Naive thymus-derived CD4-positive, alpha-beta T cell (primary cell): ENCODE measurements at regions not wholly inside any gene's neighbourhood (a gene's known extent, or its start where the extent isn't known, plus 50 kb on each side); places are given as distances from the start of the nearest gene placed in this dataset.
"Not testable (repeated sequence)": the region's sequence is repeated elsewhere in the genome, so short reads cannot be mapped to it uniquely, and the experiment has no call there.

ENCODE experiments used
- ATAC-seq: fragments of 150-1000 bp; cut with Tn5 transposase; 2 replicates; pipeline ENCODE4 v1.10.0; 2021; ENCODE audit warnings: mild to moderate bottlenecking, moderate library complexity
- CTCF ChIA-PET: fragments of 350-600 bp; sonication (Branson Sonifier 250); formaldehyde crosslinking; loops from one replicate; lab custom pipeline; 2021; ENCODE audit warnings: antibody characterized with exemption; lab: Charles Lee
- POLR2A ChIA-PET: fragments of 350-600 bp; sonication (Branson Sonifier 250); formaldehyde crosslinking; loops from one replicate; lab custom pipeline; 2021; ENCODE audit warnings: antibody characterized with exemption, inconsistent platforms; lab: Charles Lee
- DNase-seq, 9 donors: peaks; one replicate each; pipeline versions ENCODE4 v3.0.0 to v3.0.0-alpha.2; 2020 to 2022; ENCODE audit warnings: mixed read lengths in 1 of 9
- H3K27ac ChIP-seq: one replicate; pipeline ENCODE4 v1.7.0; 2013; ENCODE audit warnings: mild to moderate bottlenecking, low read depth, low read length, moderate library complexity
- H3K27me3 ChIP-seq, 2 donors: one replicate each; pipeline ENCODE4 v1.7.0; 2013; ENCODE audit warnings: low read length in 2 of 2, mild to moderate bottlenecking in 2 of 2, moderate library complexity in 2 of 2; ENCODE audit not compliant: control insufficient read depth in 2 of 2, insufficient read depth in 2 of 2
- H3K36me3 ChIP-seq, 3 experiments: 1 replicate in 2 of 3; 2 replicates in 1 of 3; pipeline ENCODE4 v1.7.0; 2013; ENCODE audit warnings: low read length in 3 of 3, mild to moderate bottlenecking in 3 of 3, moderate library complexity in 1 of 3; ENCODE audit not compliant: insufficient read depth in 3 of 3, control insufficient read depth in 2 of 3
- H3K4me1 ChIP-seq, 2 donors: one replicate each; pipeline ENCODE4 v1.7.0; 2013; ENCODE audit warnings: low read length in 2 of 2, mild to moderate bottlenecking in 2 of 2, moderate library complexity in 1 of 2; ENCODE audit not compliant: control insufficient read depth in 2 of 2, insufficient read depth in 2 of 2
- H3K4me3 ChIP-seq: 2 replicates; pipeline ENCODE4 v1.7.0; 2013; ENCODE audit warnings: mild to moderate bottlenecking, low read length
- H3K9me3 ChIP-seq, 3 experiments: 1 replicate in 2 of 3; 2 replicates in 1 of 3; pipeline ENCODE4 v1.7.0; 2013; ENCODE audit warnings: low read length in 3 of 3; ENCODE audit not compliant: control insufficient read depth in 2 of 3
- H3K27ac Mint-ChIP-seq, 9 donors: one replicate each; pipeline ENCODE4 v1.8.0; 2020 to 2022; ENCODE audit warnings: mixed read lengths in 9 of 9, mild to moderate bottlenecking in 8 of 9, moderate library complexity in 5 of 9, inconsistent platforms in 2 of 9
- H3K27me3 Mint-ChIP-seq, 5 donors: one replicate each; pipeline ENCODE4 v1.8.0; 2021 to 2022; ENCODE audit warnings: mixed read lengths in 5 of 5, mild to moderate bottlenecking in 1 of 5
- H3K36me3 Mint-ChIP-seq, 5 donors: one replicate each; pipeline ENCODE4 v1.8.0; 2020 to 2022; ENCODE audit warnings: mixed read lengths in 5 of 5, mild to moderate bottlenecking in 3 of 5, inconsistent platforms in 1 of 5
- H3K4me1 Mint-ChIP-seq, 7 donors: one replicate each; pipeline ENCODE4 v1.8.0; 2020 to 2022; ENCODE audit warnings: mixed read lengths in 7 of 7, mild to moderate bottlenecking in 3 of 7, inconsistent platforms in 1 of 7
- H3K4me3 Mint-ChIP-seq, 10 donors: one replicate each; pipeline ENCODE4 v1.8.0; 2020 to 2022; ENCODE audit warnings: mild to moderate bottlenecking in 10 of 10, mixed read lengths in 10 of 10, moderate library complexity in 6 of 10, inconsistent platforms in 2 of 10
- H3K9me3 Mint-ChIP-seq, 11 donors: one replicate each; pipeline ENCODE4 v1.8.0; 2020 to 2022; ENCODE audit warnings: mixed read lengths in 11 of 11, mild to moderate bottlenecking in 4 of 11, inconsistent platforms in 1 of 11, moderate library complexity in 1 of 11
- intact Hi-C, 2 donors: fragments of 100-400 bp; cut with micrococcal nuclease; formaldehyde crosslinking; loops; one replicate each; pipeline ENCODE4 v1.15.1; 2023

DNA sequence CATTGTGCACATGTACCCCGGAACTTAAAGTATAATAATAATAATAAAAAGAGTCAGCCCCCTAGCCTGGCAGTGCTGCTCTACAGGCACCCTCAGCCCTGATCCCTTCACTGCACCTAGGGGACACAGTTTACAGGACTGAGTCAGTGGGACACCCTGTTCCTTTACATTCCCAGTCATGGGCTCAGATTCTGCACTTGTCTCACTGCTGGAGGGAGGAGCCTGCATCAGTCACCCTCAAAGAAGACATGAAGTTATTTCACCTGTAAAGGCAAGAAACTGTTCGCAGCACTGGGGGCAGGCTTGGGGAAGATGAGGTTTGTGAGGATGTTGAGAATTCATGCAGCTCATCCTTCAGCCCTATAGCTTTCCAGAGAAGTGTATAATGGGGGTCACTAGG lies 50.7 kb upstream of the VPREB1 start:
- H3K27me3 Mint-ChIP-seq: peaks cover 22 to 53% (median 37%) of the 10 kb centered on the region in 5 donors
- intact Hi-C loops: no loop called here
- no peaks in the 10 kb centered on the region for H3K36me3 Mint-ChIP-seq
- H3K4me1 Mint-ChIP-seq: peaks cover 0 to 5% (median 0%) of the 10 kb centered on the region in 7 donors
- Histone ChIP-seq H3K9me3 (no peaks in the 10 kb centered on the region), H3K36me3 (no peaks in the 10 kb centered on the region), H3K4me1 (no peaks in the 10 kb centered on the region), H3K27me3 (no peaks in the 10 kb centered on the region), H3K4me3 (no peak overlapping the region), H3K27ac (no peak overlapping the region)
- ChIA-PET POLR2A (no interaction called here), CTCF (interaction anchor here (0.6 kb wide), 2 partner anchors 15 to 55 kb away, joined by 3 read pairs; no protein-coding TSS in a partner anchor)
- no peak overlapping the region for H3K27ac Mint-ChIP-seq
- no peak for ATAC-seq
- no peak overlapping the region for H3K4me3 Mint-ChIP-seq
- peaks cover 0 to 13% (median 2%) of the 10 kb centered on the region in 11 donors for H3K9me3 Mint-ChIP-seq
- no peak for DNase-seq

DNA sequence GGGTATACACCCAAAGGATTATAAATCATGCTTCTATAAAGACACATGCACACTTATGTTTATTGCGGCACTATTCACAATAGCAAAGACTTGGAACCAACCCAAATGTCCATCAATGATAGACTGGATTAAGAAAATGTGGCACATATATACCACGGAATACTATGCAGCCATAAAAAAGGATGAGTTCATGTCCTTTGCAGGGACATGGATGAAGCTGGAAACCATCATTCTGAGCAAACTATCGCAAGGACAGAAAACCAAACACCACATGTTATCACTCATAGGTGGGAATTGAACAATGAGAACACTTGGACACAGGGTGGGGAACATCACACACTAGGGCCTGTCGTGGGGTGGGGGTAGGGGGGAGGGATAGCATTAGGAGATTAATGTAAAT lies 51.1 kb upstream of the VPREB1 start:
- CTCF ChIA-PET: interaction anchor here (0.6 kb wide), 1 partner anchor 55 kb away, joined by 3 read pairs; no protein-coding TSS in a partner anchor
- Mint-ChIP-seq H3K9me3 (peaks cover 0 to 13% (median 3%) of the 10 kb centered on the region in 11 donors), H3K27me3 (peaks cover 24 to 51% (median 36%) of the 10 kb centered on the region in 5 donors)
- H3K4me1 ChIP-seq, H3K4me1 Mint-ChIP-seq, H3K4me3 Mint-ChIP-seq, H3K27me3 ChIP-seq, H3K9me3 ChIP-seq, H3K36me3 Mint-ChIP-seq, H3K4me3 ChIP-seq, POLR2A ChIA-PET, H3K36me3 ChIP-seq, DNase-seq, intact Hi-C loops, ATAC-seq, H3K27ac Mint-ChIP-seq, H3K27ac ChIP-seq: not testable (repeated sequence)

DNA sequence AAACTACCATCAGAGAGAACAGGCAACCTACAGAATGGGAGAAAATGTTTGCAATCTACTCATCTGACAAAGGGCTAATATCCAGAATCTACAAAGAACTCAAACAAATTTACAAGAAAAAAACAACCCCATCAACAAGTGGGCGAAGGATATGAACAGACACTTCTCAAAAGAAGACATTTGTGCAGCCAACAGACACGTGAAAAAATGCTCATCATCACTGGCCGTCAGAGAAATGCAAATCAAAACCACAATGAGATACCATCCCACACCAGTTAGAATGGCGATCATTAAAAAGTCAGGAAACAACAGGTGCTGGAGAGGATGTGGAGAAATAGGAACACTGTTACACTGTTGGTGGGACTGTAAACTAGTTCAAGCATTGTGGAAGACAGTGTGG lies 51.6 kb upstream of the VPREB1 start:
- Mint-ChIP-seq H3K27me3 (peaks cover 24 to 50% (median 32%) of the 10 kb centered on the region in 5 donors), H3K9me3 (peaks cover 0 to 13% (median 3%) of the 10 kb centered on the region in 11 donors)
- H3K4me3 Mint-ChIP-seq, H3K36me3 Mint-ChIP-seq, POLR2A ChIA-PET, H3K9me3 ChIP-seq, H3K27ac Mint-ChIP-seq, H3K4me1 Mint-ChIP-seq, DNase-seq, H3K27me3 ChIP-seq, H3K36me3 ChIP-seq, H3K27ac ChIP-seq, ATAC-seq, H3K4me1 ChIP-seq, intact Hi-C loops, H3K4me3 ChIP-seq: not testable (repeated sequence)
- CTCF ChIA-PET: interaction anchor here (1.1 kb wide), 1 partner anchor 9 kb away, joined by 3 read pairs; no protein-coding TSS in a partner anchor

DNA sequence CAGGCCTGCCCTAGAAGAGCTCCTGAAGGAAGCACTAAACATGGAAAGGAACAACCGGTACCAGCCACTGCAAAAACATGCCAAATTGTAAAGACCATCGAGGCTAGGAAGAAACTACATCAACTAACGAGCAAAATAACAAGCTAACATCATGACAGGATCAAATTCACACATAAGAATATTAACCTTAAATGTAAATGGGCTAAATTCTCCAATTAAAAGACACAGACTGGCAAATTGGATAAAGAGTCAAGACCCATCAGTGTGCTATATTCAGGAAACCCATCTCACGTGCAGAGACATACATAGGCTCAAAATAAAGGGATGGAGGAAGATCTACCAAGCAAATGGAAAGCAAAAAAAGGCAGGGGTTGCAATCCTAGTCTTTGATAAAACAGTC lies 54.8 kb upstream of the VPREB1 start:
- peaks cover 0 to 18% (median 3%) of the 10 kb centered on the region in 11 donors for H3K9me3 Mint-ChIP-seq
- H3K36me3 ChIP-seq, ATAC-seq, H3K9me3 ChIP-seq, H3K4me3 Mint-ChIP-seq, DNase-seq, H3K4me1 Mint-ChIP-seq, intact Hi-C loops, H3K4me3 ChIP-seq, H3K27me3 ChIP-seq, H3K27ac Mint-ChIP-seq, POLR2A ChIA-PET, H3K4me1 ChIP-seq, H3K27ac ChIP-seq, CTCF ChIA-PET, H3K36me3 Mint-ChIP-seq: not testable (repeated sequence)
- peaks cover 31 to 55% (median 49%) of the 10 kb centered on the region in 5 donors for H3K27me3 Mint-ChIP-seq

DNA sequence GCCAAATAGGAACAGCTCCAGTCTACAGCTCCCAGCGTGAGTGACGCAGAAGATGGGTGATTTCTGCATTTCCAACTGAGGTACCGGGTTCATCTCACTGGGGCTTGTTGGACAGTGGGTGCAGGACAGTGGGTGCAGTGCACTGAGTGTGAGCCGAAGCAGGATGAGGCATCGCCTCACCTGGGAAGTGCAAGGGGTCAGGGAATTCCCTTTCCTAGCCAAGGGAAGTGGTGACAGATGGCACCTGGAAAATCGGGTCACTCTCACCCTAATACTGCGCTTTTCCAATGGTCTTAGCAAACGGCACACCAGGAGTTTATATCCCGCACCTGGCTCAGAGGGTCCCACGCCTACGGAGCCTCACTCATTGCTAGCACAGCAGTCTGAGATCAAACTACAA lies 56.7 kb upstream of the VPREB1 start:
- ATAC-seq, H3K4me3 ChIP-seq, DNase-seq, H3K36me3 Mint-ChIP-seq, H3K4me1 ChIP-seq, H3K36me3 ChIP-seq, POLR2A ChIA-PET, CTCF ChIA-PET, H3K4me1 Mint-ChIP-seq, H3K27ac ChIP-seq, H3K27ac Mint-ChIP-seq, intact Hi-C loops, H3K27me3 ChIP-seq, H3K9me3 ChIP-seq, H3K4me3 Mint-ChIP-seq: not testable (repeated sequence)
- Mint-ChIP-seq H3K9me3 (peaks cover 0 to 18% (median 3%) of the 10 kb centered on the region in 11 donors), H3K27me3 (peaks cover 42 to 67% (median 59%) of the 10 kb centered on the region in 5 donors)

DNA sequence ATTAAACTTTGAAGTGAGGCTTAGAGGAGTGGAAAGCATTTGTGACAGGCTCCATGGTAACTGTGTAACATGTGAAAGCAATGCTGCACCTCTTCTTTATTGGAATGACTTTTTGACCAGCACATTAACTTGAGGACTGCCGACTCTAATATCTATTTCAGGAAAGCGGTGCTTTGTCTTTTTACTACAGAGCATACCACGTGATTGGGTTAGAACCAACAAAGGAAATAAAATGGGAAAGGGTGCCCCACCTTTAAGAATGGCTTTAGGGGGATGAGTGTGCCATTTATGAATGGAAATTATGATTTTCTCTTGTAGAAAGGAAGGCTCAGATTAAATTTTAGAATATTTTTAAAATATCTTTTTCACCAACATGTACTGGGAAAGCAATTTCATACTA lies 57.3 kb upstream of the VPREB1 start:
- H3K4me3 ChIP-seq: no peak overlapping the region
- H3K9me3 Mint-ChIP-seq: peaks cover 0 to 18% (median 3%) of the 10 kb centered on the region in 11 donors
- peaks cover 0 to 4% (median 0%) of the 10 kb centered on the region in 5 donors for H3K36me3 Mint-ChIP-seq
- POLR2A ChIA-PET: no interaction called here
- H3K4me1 ChIP-seq: no peaks in the 10 kb centered on the region
- CTCF ChIA-PET: interaction anchor here (2.8 kb wide), 1 partner anchor 8 kb away, joined by 10 read pairs; no protein-coding TSS in a partner anchor
- intact Hi-C loops: no loop called here
- no peaks in the 10 kb centered on the region for H3K9me3 ChIP-seq
- DNase-seq (no peak), ATAC-seq (no peak)
- peak overlapping the region in 1 of 10 donors; percentile 17 for H3K4me3 Mint-ChIP-seq
- no peaks in the 10 kb centered on the region for H3K36me3 ChIP-seq
- H3K27me3 ChIP-seq: no peaks in the 10 kb centered on the region
- H3K27ac ChIP-seq: no peak overlapping the region
- peaks cover 42 to 67% (median 60%) of the 10 kb centered on the region in 5 donors for H3K27me3 Mint-ChIP-seq
- H3K4me1 Mint-ChIP-seq: no peaks in the 10 kb centered on the region
- no peak overlapping the region for H3K27ac Mint-ChIP-seq

DNA sequence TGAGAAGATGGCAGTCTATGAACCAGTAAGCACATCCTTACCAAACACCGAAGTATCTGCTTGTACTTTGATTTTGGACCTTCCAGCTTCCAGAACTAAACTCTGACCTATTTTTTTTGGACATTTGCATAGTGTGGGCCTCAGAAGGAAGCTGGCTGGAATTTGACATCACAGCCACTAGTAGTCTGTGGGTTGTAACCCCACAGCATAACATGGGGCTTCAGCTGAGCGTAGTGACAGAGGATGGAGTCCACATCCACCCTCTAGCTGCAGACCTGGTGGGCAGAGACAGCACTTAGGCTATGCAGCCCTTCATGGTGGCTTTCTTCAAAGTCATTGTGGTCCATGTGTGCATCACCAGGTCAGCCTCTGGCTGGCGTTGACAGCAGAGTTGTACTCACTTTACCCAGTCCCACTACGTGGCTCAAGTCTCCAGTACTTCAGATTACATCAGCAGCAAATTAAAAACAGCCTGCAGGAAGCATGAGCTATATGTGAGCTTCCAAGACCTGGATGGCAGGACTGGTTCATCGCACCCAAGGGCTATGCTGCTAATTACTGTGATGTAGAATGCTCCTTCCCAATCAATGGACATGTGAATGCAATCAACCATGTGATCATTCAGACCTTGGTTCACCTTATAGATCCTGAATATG lies 58.6 kb upstream of the VPREB1 start:
- Mint-ChIP-seq H3K9me3 (peaks cover 0 to 18% (median 3%) of the 10 kb centered on the region in 11 donors), H3K27me3 (peaks cover 50 to 65% (median 52%) of the 10 kb centered on the region in 5 donors), H3K4me3 (no peak overlapping the region), H3K36me3 (peaks cover 0 to 4% (median 0%) of the 10 kb centered on the region in 5 donors), H3K4me1 (no peaks in the 10 kb centered on the region), H3K27ac (no peak overlapping the region)
- Histone ChIP-seq H3K27me3 (no peaks in the 10 kb centered on the region), H3K36me3 (no peaks in the 10 kb centered on the region), H3K9me3 (no peaks in the 10 kb centered on the region), H3K4me3 (no peak overlapping the region), H3K27ac (no peak overlapping the region), H3K4me1 (no peaks in the 10 kb centered on the region)
- DNase-seq (no peak), ATAC-seq (no peak)
- ChIA-PET POLR2A (no interaction called here), CTCF (interaction anchor here (2.8 kb wide), 1 partner anchor 10 kb away, joined by 10 read pairs; no protein-coding TSS in a partner anchor)
- intact Hi-C loops: no loop called here
